MV-4-11 (cell line): ENCODE measurements at regions not wholly inside any gene's neighbourhood (a gene's known extent, or its start where the extent isn't known, plus 50 kb on each side); places are given as distances from the start of the nearest gene placed in this dataset.
"Not testable (repeated sequence)": the region's sequence is repeated elsewhere in the genome, so short reads cannot be mapped to it uniquely, and the experiment has no call there.

ENCODE experiments used
- DNase-seq: peaks from one replicate; lab custom pipeline; 2025; lab: John Stamatoyannopoulos, UW

DNA sequence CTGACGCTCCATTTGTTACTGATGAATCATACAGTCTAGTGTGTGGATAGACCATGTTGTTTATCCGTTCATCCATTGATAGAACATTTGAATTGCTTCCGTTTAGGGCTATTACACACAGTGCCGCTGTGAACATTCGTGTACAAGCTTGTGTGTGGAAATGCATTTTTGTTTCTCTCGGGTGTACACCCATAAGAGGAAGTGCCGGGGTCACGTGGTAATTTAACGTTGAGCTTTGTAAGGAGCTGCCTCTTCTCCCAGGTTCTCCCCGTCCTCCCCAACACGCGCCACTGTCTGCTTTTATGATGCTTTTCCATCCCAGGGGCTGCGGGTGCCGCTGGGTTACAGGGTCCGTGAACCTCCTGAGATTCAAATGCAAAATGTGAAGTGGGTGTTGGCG is 142.3 kb downstream of the IGLL1 start:
- DNase-seq = peak; percentile 56

DNA sequence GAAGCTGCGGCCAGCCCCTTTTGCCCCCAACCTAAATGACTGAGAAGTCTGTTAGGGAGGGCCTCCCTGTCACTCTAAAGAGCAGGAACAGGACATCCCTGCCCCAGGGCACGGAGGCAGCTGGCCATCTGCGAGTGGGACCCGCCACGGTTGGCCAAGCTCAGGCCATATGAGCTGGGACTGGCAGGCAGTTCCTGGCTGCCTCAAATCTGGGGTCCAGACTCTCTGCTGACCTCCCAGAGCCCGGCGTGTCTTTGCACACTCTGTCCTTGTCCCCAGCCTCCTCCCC is 143.0 kb downstream of the IGLL1 start:
- DNase-seq = not testable (repeated sequence)

DNA sequence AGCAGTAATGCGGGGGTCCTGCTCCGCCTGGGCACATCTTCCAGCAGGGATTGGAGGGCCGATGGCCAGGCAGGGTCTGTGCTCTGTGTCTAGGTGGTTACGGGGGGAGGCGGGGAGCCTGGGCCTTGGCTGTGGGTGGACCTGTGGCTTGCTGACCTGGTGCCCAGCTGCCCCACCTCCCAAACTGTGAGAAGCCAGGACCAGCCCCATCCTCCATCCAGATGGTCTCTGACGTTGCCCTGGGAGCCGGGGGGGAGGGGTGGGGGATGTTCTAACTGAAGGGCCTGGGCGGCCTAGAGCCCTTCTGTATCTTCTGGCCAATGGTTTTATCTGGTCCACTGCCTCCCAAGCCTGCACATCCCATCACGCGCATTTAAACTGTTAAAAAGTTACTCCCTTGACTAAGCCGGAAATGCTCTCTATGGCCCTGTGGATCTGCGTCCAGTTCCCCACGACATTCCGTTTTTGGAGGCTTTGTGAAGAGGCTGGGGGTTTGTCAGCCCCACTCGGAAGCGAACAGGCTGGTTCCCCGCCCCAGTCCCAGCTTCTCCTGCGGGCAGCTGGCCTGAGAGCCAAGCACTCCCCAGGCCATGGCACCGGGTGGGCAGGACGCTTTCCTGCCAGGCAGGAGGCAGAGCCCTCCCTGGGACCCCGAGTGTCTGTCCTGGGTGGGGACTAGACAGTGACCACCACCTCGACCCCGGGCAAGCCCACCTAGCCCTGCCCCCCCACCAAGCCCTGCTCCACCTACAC is 143.6 kb downstream of the IGLL1 start:
- DNase-seq = not testable (repeated sequence)

DNA sequence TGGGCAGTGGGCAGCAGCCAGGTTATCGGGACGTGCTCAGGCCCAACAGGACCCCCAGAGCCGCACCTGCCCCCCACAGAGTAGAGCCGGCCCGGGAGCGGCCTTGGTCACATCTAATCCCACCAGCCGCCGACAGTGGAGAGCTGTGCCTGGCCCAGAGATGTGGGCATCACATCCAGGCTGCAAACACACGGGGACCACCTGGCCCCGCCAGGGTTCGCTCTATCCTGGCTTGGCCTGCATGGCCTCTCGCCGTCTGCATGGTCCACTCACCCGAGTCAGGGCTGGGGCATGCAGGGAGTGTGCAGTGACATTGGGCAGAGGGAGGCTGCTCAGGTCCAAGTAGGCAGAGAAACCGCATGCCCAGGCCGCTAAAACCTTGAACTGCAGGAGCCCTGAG is 144.9 kb downstream of the IGLL1 start:
- not testable (repeated sequence) for DNase-seq

DNA sequence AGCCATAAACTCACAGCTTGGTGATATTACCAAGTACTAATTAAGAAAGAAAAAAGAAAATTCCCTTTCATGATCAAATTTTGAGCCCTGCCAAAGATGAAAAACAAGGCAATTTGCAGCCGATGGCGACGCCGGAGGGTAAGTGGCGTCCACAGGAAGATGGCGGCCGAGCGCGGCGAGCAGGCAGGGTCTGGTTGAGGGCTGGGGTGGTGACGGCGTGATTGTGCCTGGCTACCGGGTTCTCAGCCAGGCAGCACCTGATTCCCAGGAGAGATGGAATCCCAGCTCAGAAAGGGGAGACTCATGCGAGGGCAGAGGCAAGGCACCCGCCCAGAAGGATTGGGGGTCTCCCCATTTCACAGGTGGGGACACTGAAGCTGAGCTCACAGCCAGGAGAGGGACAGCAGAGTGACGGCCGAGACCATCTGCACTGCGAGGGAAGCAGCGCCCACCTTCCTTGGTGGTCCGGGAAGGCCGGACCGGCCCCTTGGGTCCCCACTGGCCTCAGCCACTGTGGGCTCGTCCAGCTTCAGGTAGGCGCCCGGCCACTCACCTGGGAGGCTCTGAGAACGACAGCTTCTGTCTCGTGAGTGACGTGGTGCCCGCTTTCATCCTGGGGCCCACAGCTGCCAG is 145.8 kb downstream of the IGLL1 start:
- not testable (repeated sequence) for DNase-seq

DNA sequence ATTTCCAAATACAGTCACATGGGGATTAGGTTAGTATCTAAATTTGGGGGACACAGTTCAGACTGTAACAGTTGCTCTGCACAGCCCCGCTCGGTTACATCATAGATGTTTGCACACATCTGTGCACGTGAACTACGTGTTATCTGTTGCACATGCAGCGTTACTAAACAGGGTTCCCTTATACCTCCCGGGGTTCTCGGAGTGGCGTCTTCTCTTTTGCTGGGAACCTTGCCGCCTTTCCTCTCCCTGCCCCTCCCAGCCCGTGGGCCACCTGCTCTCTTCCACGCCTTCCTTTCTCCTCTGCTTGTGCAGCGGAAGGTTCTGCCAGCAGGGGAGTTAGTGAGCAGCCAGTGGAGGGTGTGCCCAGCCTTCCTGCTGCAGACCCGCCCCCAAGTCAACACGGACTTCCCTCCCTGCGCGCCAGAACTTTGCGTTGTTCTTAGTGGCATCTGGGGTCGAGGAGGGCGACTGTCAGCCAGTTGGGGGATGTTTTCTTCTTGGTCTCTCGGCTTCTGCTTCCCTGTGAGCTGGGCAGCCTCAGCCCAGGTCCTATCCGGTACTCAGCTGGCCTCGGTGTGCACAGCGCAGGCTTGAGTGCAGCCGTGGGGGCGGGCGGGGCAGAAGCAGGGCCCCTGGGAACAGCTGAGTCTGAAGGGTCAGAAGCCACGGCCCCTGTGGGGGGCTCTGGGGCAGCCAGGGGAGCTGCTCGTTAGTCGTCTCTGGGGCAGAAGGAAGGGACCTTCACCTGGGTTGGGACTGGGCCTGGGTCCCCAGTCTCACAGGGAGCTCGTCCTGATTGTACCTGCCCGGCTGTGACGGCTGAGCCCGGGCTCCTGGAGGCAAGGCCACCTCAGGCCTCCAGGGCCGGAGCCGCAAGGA is 146.7 kb downstream of the IGLL1 start:
- peak; percentile 64 for DNase-seq

DNA sequence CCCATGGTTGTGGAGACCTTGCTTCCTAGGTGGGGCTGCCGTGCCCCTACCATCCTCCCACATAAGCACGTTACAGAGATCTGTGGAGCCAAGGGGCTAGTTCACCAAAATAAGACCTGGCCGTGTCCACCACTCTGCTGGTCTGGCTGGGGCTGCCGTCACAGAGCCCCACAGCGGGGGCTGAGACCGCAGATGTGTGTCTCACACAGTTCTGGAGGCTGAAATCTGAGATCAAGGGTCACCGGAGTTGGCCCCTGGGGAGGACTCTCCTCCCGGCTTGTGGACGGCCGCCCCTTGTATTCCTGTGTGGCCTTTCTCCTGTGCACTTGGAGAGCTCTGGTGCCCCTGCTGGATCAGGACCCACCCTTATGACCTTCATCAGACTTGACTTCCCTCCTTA is 147.4 kb downstream of the IGLL1 start:
- DNase-seq = not testable (repeated sequence)

DNA sequence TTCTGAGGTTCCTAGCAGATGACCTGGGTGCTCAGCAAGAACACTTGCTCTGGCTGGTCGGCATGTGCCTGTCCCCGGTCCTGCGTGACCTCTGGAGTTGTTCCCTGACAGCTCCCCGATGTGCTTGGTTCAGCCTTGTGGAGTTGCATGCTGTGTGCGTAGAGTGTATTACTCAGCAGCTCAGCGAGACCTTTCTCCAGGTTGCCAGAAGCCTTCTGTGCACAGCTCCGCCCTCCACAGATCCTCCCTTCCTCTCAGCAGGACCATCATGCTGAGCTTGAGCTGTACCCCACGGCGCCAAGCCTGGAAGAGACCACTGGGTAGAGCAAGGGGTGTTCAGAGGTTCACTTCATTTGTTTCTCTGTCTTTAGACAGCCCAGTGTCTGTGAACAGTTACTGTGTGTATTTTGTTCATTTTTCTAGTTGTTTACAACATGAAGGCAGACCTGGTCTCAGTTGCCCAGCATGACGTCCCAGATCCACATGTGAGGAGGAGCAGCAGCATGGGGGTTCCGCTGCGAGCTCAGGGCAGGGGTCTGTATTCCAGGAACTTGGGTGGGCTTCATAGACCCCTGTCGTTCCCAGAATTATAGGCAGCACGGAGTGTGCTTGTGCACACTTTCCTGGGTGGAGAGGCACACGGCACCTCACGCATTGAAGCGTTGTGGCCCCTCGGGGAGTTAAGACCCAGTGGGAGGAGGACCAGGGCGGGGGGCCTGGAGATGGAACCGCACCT is 148.6 kb downstream of the IGLL1 start:
- no peak for DNase-seq

DNA sequence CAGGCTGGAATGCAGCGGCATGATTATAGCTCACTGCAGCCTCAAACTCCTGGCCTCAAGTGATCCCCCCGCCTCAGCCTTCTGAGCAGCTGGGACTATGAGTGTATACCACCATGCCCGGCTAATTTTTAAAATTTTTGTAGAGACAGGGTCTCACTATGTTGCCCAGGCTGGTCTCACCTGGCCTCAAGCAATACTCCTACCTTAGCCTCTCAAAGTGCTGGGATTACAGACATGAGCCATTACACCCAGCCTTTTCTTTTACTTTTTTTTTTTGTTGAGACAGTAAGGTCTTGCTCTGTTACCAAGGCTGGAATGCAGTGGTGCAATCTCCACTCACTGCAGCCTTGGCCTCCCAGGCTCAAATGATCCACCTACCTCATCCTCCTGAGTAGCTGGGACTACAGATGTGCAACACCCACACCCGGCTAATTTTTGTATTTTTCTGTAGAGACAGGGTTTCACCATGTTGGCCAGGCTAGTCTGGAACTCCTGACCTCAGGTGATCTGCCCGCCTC is 155.5 kb downstream of the IGLL1 start:
- DNase-seq = not testable (repeated sequence)

DNA sequence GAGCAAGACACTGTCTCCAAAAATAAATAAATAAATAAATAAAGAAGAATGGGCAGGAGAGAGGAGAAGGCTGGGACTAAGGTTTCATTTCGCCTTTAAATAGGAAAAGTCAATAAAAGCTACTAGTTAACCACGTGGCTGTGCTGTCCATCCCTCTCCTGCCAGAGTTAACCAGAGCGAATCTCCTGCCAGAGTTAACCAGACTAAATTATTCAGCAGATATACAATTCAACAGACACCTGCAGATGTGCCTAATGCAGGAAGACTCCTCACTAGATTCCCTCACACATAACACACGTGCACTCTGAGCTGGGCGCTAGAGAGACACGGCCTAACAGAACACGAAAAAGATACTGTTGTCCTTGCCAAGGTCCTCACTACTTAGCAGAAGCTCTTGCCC is 156.1 kb downstream of the IGLL1 start:
- DNase-seq = no peak

DNA sequence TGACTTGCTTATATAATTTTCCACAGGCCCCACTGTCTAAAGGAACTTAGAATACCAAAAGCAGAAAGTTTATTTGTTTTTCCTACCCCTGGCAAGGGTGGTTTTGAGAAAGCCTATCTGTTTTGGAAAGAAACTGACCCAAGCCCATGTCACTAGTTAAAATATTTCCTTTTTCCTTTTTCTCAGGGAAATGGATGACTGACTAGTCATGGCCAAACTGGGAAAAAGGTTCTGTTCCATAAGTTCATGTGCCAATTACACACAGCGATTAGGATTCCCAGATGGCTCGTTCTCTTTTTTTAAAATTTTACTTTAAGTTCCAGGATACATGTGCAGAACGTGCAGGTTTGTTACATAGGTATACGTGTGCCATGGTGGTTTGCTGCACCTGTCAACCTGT is 157.8 kb downstream of the IGLL1 start:
- DNase-seq = not testable (repeated sequence)

DNA sequence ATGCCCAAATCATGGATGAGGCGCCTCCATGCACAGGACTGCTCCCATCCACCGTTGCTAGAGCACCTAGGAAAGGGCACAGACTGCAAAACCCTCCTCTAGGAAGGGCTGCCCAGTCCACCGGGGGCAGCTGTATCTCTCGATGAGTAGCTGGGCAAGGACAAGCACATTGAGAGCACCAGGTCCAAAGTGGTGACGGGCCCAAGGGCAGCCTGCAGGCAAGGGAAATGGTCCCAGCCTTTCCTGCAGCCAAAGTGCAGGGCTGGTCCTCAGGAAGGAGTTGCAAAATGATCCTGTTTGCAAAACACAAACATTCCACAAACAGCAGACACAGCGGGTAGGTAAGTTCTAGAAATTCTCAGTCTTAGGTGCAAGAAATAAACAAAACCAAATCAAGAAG is 158.8 kb downstream of the IGLL1 start:
- DNase-seq = not testable (repeated sequence)

DNA sequence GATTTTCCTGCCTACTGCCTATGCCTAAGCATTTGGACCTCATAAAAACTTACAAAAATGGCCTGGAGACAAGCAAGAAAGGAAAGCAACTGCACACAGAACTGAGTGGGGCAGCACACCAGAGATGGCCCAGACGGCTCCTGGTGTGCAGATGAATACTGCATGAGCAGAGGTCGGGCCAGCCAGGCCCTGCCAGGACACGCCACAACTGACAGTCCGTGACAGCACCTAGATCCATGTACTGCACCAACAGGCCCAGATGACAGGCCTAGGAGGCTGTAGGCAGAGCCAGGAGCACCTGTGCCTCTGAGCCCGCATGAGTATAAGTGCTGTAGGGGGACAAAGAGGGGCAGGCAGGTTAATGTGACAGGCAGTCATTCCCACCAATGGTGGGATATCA is 160.2 kb downstream of the IGLL1 start:
- DNase-seq = no peak

DNA sequence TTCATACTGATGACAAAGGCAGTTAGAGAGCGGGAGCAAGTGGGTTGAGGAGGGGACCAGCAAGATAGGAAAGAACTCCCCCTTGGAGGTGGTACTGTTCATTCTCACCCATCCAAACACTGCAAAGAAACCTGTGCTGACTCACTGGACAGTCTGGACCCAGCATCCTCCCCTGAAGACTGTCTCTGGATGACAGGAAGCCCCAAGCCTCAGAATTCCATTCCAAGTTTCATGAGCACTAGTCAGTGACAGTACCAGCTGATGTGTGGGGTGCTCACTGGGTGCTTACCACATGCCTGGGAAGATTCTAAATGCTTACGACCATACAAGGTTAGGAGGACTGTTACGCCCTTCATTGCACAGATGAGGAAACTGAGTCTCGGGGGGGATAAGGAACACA is 160.9 kb downstream of the IGLL1 start:
- DNase-seq = no peak

DNA sequence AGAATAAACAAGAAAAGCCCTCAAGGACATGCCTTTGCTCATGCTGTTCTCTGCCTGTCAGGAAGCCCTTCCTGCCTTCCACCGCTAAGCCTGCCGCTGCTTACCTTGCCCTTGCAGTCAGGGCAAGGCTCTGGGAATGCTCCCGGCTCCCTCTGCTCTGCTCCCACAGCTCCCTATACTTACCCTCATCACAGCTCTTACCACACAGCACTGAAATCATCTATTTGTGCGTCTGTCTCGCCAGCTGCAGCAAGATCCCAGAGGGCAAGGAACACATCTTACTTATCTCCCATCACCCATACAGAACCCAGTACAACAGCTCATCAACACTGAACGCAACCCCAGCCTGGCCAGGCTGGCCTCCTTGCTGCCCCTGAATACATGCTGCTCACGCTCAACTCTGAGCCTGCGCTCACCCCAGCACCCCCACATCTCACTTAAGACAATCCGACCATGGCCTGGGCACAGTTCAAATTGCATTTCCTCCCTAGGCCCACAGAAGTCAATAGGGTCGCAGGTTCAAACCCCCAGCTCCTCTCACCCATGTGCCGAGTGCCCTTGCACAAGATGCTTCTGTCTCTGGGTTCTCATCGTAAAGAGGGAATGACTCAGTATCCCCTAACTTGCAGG is 161.8 kb downstream of the IGLL1 start:
- DNase-seq = no peak

DNA sequence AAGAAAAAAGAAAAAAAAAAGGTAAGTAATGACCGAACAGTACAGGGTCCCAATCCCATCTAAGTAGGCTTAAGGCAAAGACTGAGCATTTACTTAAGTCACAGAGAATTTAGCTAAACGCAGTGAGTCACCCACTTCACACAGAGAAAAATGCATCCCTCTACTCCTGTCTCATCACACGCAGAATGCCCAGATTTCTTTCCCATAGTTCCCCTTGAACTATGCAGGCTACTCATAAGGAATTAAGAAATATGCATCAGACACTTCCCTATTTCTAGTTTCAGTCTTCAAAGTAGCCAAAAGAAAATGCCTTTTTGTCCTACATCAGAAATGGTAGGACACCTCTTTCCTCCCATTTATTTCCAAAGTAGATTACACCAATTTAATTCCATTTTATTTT is 162.8 kb downstream of the IGLL1 start:
- DNase-seq = peak; percentile 75

DNA sequence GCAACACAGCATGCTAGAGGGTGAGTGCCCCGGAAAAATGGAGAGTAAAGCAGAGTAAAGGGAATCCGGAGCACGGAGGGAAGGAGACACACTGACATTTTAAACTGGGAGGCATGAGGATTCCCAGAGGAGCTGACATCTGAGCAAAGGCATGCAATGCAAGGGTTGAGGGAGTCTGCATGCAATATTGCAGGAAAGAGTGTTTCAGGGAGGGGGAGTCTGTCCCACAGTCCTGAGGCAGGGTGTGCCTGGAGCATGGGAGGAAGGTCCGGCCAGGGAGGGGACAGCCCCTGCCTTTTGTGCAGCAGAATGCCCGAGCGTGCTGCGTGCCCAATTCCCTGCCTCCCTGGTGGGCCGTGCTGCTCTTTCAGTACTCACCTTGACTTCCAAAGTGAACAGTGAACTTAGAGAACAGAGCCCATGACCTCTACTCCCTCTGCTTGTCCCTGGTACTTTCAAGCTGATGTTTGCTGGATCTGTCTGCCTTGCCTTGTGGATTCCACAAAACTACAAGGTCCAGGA is 163.9 kb downstream of the IGLL1 start:
- DNase-seq = not testable (repeated sequence)

DNA sequence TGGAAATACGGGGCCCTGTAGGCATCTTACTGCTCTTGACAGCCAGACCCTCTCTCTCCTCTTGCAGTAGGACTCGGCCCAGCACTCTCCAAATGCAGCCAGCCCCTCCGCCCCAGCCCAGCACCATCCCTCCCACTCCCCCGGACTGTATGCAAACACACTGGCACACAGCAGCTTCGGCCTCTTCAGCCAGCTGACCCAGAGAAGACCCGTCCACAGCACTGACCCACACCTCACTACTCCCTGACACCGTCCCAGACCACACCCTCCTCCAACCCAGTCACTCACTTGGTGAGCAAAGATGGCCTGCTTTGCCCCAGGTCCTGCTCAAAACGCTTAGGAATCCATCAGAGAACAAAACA is 164.6 kb downstream of the IGLL1 start:
- DNase-seq = no peak

DNA sequence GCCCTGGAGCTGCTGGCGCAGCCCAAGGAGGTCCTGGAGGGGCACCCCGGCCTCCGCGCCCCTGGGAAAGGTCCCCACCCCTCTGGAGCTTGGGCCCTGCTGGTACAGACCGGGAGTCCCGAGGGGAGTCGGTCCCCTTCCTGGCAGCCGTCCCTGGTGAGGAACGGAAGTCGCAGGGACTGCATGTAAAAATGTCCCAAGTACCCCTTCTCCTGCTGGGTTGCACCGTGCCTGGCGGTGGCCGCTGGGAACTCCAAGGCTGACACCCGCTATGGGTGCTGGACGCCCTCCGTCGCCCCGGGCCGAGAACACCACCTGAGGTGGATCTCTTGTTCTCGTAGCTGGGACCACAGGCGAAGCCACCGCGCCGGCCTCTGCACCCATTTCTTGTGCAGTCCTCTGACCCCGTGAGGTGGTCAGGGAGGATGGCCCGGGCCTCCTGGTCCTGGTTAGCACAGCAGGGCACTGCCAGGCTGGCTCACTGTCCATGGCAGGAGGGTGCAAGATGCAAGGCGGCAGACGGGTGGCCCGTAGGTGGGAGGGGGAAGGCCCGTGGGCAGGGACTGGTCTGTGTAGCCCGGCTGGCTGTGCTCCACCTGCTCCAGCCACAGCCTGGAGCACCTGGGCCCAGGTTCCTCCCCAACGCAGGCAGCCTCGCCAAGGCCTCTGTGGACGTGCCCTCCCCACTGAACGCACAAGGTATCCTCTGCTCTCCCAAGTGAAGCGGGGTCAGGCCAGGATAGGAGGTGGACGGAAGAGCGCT is 165.2 kb downstream of the IGLL1 start:
- no peak for DNase-seq

DNA sequence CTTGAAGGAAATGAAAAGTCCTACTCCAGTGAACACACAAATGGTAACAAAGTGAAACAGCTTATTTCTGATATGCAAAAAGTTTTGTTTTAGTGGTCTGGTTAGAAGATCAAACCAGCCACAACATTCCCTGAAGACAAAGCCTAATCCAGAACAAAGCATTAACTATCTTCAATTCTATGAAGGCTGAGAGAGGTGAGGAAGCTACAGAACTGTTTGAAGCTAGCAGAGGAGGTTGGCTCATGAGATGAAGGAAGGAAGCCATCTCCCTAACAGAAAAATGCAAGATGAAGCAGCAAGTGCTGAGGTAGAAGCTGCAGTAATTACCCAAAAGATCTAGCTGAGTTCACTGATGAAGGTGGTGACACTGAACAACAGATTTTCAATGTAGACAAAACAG is 168.4 kb downstream of the IGLL1 start:
- no peak for DNase-seq

DNA sequence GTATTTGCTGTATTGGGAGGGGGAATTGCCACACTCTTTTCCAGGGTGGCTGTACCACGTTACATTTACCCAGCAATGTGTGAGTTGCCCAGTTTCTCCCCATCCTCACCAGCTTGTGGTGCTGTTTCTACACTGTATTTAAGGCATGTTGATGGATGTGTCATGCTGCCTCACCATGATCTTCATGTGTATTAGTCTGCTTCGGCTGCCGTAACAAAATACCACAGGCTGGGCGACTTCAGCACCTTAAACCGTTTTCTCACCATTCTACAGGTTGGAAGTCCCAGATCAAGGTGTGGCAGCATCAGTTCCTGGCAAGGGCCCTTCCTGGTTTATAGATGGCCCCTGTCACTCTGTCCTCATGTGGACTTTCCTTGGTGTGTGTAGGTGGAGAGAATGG is 169.7 kb downstream of the IGLL1 start:
- DNase-seq = no peak
